Neuronal stem cell (in vitro differentiated cells): ENCODE measurements at regions not wholly inside any gene's neighbourhood (a gene's known extent, or its start where the extent isn't known, plus 50 kb on each side); places are given as distances from the start of the nearest gene placed in this dataset.

Experiments
- DNase-seq: peaks from one replicate; pipeline ENCODE4 v3.0.0-alpha.2; 2013; ENCODE audit warnings: low spot score
- H2AFZ ChIP-seq: one replicate; pipeline ENCODE4 v1.6.1; 2013; ENCODE audit warnings: mild to moderate bottlenecking, low read length, inconsistent platforms
- H2AK5ac ChIP-seq: 2 replicates; pipeline ENCODE4 v1.6.1; 2013; ENCODE audit warnings: low read depth, mild to moderate bottlenecking, inconsistent platforms, low read length, moderate library complexity, mixed read lengths
- H2BK120ac ChIP-seq: 2 replicates; pipeline ENCODE4 v1.6.1; 2013; ENCODE audit warnings: low read depth, mild to moderate bottlenecking, inconsistent platforms, low read length, moderate library complexity, mixed read lengths
- H2BK12ac ChIP-seq: one replicate; pipeline ENCODE4 v1.6.1; 2013; ENCODE audit warnings: low read length, inconsistent platforms
- H2BK15ac ChIP-seq: 2 replicates; pipeline ENCODE4 v1.6.1; 2013; ENCODE audit warnings: mild to moderate bottlenecking, low read length, inconsistent platforms, mixed read lengths
- H2BK5ac ChIP-seq: one replicate; pipeline ENCODE4 v1.6.1; 2013; ENCODE audit warnings: inconsistent platforms, mild to moderate bottlenecking, low read length, moderate library complexity
- H3K14ac ChIP-seq: one replicate; pipeline ENCODE4 v1.6.1; 2013; ENCODE audit warnings: low read length, inconsistent platforms
- H3K18ac ChIP-seq: 2 replicates; pipeline ENCODE4 v1.6.1; 2013; ENCODE audit warnings: low read length, inconsistent platforms
- H3K23ac ChIP-seq: 2 replicates; pipeline ENCODE4 v1.6.1; 2013; ENCODE audit warnings: low read depth, mild to moderate bottlenecking, mixed read lengths, low read length, inconsistent platforms; ENCODE audit not compliant: poor library complexity
- H3K27ac ChIP-seq: replicated peaks from 3 replicates; pipeline ENCODE4 v1.5.1; 2013; ENCODE audit warnings: low read length, inconsistent platforms
- H3K27me3 ChIP-seq, 3 experiments: 2 replicates each; pipeline ENCODE4 v1.6.1; 2013; ENCODE audit warnings: low read length in 3 of 3, mild to moderate bottlenecking in 2 of 3, inconsistent platforms in 1 of 3, low read depth in 1 of 3, mixed read lengths in 1 of 3, moderate library complexity in 1 of 3; ENCODE audit not compliant: control insufficient read depth in 3 of 3, insufficient read depth in 3 of 3
- H3K36me3 ChIP-seq, 2 donors: replicated peaks in 1 of 2; 2 replicates each; pipeline ENCODE4 v1.6.1; 2013; ENCODE audit warnings: low read length in 2 of 2; ENCODE audit not compliant: control insufficient read depth in 2 of 2, insufficient read depth in 2 of 2
- H3K4ac ChIP-seq: 2 replicates; pipeline ENCODE4 v1.6.1; 2013; ENCODE audit warnings: inconsistent platforms, mild to moderate bottlenecking, low read length, moderate library complexity
- H3K4me1 ChIP-seq, 2 donors: 1 replicate in 1 of 2; 2 replicates in 1 of 2; pipeline ENCODE4 v1.6.1; 2013; ENCODE audit warnings: low read length in 2 of 2, low read depth in 1 of 2; ENCODE audit not compliant: control insufficient read depth in 2 of 2, insufficient read depth in 1 of 2
- H3K4me2 ChIP-seq: one replicate; pipeline ENCODE4 v1.6.1; 2013; ENCODE audit warnings: mild to moderate bottlenecking, low read length, inconsistent platforms; ENCODE audit not compliant: insufficient read depth, poor library complexity, severe bottlenecking
- H3K4me3 ChIP-seq, 2 donors: 2 replicates each; pipeline ENCODE4 v1.5.1; 2013; ENCODE audit warnings: low read length in 2 of 2, mild to moderate bottlenecking in 2 of 2, inconsistent platforms in 1 of 2, moderate library complexity in 1 of 2
- H3K79me1 ChIP-seq: one replicate; pipeline ENCODE4 v1.6.1; 2013; ENCODE audit warnings: low read depth, mild to moderate bottlenecking, inconsistent platforms, low read length, moderate library complexity
- H3K9ac ChIP-seq: one replicate; pipeline ENCODE4 v1.6.1; 2013; ENCODE audit warnings: mild to moderate bottlenecking, low read depth, low read length, inconsistent platforms; ENCODE audit not compliant: poor library complexity
- H3K9me3 ChIP-seq, 2 donors: replicated peaks in 1 of 2; 2 replicates each; pipeline versions ENCODE3 to v1.6.1; 2013; ENCODE audit warnings: low read length in 2 of 2, mild to moderate bottlenecking in 2 of 2, inconsistent platforms in 1 of 2, low read depth in 1 of 2, mixed read lengths in 1 of 2, moderate library complexity in 1 of 2; ENCODE audit not compliant: control insufficient read depth in 2 of 2, insufficient read depth in 1 of 2
- H4K8ac ChIP-seq: one replicate; pipeline ENCODE4 v1.6.1; 2013; ENCODE audit warnings: low read depth, mild to moderate bottlenecking, inconsistent platforms, low read length, moderate library complexity
- H4K91ac ChIP-seq: one replicate; pipeline ENCODE4 v1.6.1; 2013; ENCODE audit warnings: low read length, low read depth, mild to moderate bottlenecking, inconsistent platforms; ENCODE audit not compliant: poor library complexity
- WGBS, 2 donors: extraction: QIAGEN DNeasy Blood & Tissue Kit; methylation state at CpG; one replicate each; pipeline ENCODE4 v1.1.7; 2013; ENCODE audit warnings: missing lambda C conversion rate in 2 of 2, mixed read lengths in 1 of 2; ENCODE audit not compliant: insufficient read length in 2 of 2, insufficient replicate concordance in 1 of 2; ENCODE audit errors: extremely low coverage in 2 of 2; 5-methylcytosine and 5-hydroxymethylcytosine counted together

DNA sequence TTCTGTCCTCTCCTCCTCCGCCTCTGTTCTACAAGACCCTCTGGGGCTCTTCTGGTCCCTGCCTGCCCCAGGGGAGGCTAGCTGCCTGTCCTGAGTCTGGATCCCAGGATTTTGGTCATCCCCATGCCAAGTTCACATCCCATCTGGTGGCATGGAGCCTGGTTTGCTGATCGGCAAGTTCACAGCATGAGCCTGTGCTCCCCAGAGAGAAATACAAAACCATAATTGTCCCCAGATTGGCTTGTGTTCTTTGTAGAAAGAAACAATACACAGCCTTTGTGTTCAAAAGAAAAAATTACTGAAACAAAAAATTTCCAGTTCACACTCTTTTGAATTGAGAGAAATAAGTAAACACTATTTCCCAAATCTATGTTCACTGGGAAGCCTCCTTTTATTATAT lies 149.4 kb upstream of the ZC3H12A start:
- Histone ChIP-seq H3K14ac (no peak overlapping the region), H2BK5ac (no peak overlapping the region), H2AFZ (no peak overlapping the region), H4K91ac (no peak overlapping the region), H2BK15ac (no peak overlapping the region), H3K79me1 (no peaks in the 10 kb centered on the region), H2AK5ac (peak overlapping the region; percentile 82), H3K4me1 (no peaks in the 10 kb centered on the region), H3K36me3 (no peaks in the 10 kb centered on the region), H3K4ac (no peak overlapping the region), H3K27me3 (peaks cover 0 to under 1% (median 0%) of the 10 kb centered on the region in 3 experiments), H3K4me3 (no peak overlapping the region), H3K9me3 (no peaks in the 10 kb centered on the region), H2BK12ac (no peak overlapping the region), H2BK120ac (no peak overlapping the region), H3K4me2 (no peak overlapping the region), H3K9ac (no peak overlapping the region), H3K18ac (peak overlapping the region; percentile 36), H3K23ac (peak overlapping the region; percentile 38), H4K8ac (no peak overlapping the region), H3K27ac (no peak overlapping the region)
- WGBS, 2 donors = no CpG with 5 or more reads among the region's 2 CpGs
- DNase-seq = no peak

GRCh38 chr1:37325509-37326437 lies 148.6 kb upstream of the ZC3H12A start:
- no peaks in the 10 kb centered on the region for H3K36me3 ChIP-seq
- no peaks in the 10 kb centered on the region for H3K9me3 ChIP-seq
- H3K27ac ChIP-seq = no peak overlapping the region
- H3K4me3 ChIP-seq = no peak overlapping the region
- no peak overlapping the region for H4K91ac ChIP-seq
- H3K4me2 ChIP-seq = no peak overlapping the region
- no peaks in the 10 kb centered on the region for H3K27me3 ChIP-seq
- H2BK120ac ChIP-seq = no peak overlapping the region
- H3K14ac ChIP-seq = no peak overlapping the region
- no peak overlapping the region for H3K4ac ChIP-seq
- H2AK5ac ChIP-seq = no peak overlapping the region
- H3K79me1 ChIP-seq = no peaks in the 10 kb centered on the region
- H3K23ac ChIP-seq = no peak overlapping the region
- no CpG with 5 or more reads among the region's 11 CpGs for WGBS, 2 donors
- no peak overlapping the region for H2AFZ ChIP-seq
- no peak overlapping the region for H3K9ac ChIP-seq
- H4K8ac ChIP-seq = no peak overlapping the region
- H2BK5ac ChIP-seq = no peak overlapping the region
- no peak overlapping the region for H2BK12ac ChIP-seq
- no peak overlapping the region for H2BK15ac ChIP-seq
- no peaks in the 10 kb centered on the region for H3K4me1 ChIP-seq
- no peak for DNase-seq
- no peak overlapping the region for H3K18ac ChIP-seq

DNA sequence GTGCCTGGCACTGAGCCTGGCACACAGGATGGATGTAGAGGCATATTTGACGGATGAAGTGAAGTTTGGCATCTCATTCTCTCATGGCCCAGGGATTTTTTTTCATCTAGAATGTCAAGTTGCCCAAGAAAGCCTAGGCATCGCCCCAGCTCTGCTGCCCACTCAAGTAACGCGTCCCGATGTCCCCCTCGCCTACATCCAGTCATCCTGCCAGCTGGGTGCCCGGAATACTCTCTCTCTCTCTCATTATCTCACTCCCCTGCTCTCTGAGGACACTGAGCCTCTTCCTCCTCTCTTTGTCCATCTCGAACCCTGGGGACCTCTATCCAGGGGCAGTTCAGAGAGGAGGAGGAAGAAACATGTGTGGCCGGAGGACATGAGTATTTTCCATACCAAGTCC lies 142.3 kb upstream of the ZC3H12A start:
- Histone ChIP-seq H2BK5ac (no peak overlapping the region), H3K14ac (no peak overlapping the region), H2BK15ac (no peak overlapping the region), H2AK5ac (no peak overlapping the region), H3K27me3 (no peaks in the 10 kb centered on the region), H3K4me3 (no peak overlapping the region), H3K23ac (no peak overlapping the region), H3K9ac (no peak overlapping the region), H3K79me1 (no peaks in the 10 kb centered on the region), H3K36me3 (no peaks in the 10 kb centered on the region), H4K8ac (no peak overlapping the region), H2BK12ac (no peak overlapping the region), H2AFZ (no peak overlapping the region), H3K9me3 (peaks cover 0 to 2% of the 10 kb centered on the region in 2 donors), H3K4me1 (no peaks in the 10 kb centered on the region), H3K4ac (no peak overlapping the region), H4K91ac (no peak overlapping the region), H2BK120ac (no peak overlapping the region), H3K18ac (no peak overlapping the region), H3K27ac (no peak overlapping the region), H3K4me2 (no peak overlapping the region)
- WGBS, 2 donors = no CpG with 5 or more reads among the region's 9 CpGs
- no peak for DNase-seq

GRCh38 chr1:37338658-37339057 lies 135.7 kb upstream of the ZC3H12A start:
- DNase-seq = no peak
- Histone ChIP-seq H3K9me3 (no peaks in the 10 kb centered on the region), H2AK5ac (peak overlapping the region; percentile 47), H4K8ac (no peak overlapping the region), H3K4me3 (no peak overlapping the region), H3K4ac (no peak overlapping the region), H2BK120ac (no peak overlapping the region), H3K9ac (no peak overlapping the region), H2BK12ac (no peak overlapping the region), H4K91ac (no peak overlapping the region), H2BK5ac (no peak overlapping the region), H3K36me3 (no peaks in the 10 kb centered on the region), H3K79me1 (no peaks in the 10 kb centered on the region), H3K27ac (no peak overlapping the region), H3K18ac (no peak overlapping the region), H3K27me3 (no peaks in the 10 kb centered on the region), H2AFZ (no peak overlapping the region), H3K4me2 (no peak overlapping the region), H3K23ac (peak overlapping the region; percentile 26), H3K14ac (no peak overlapping the region), H2BK15ac (no peak overlapping the region), H3K4me1 (no peaks in the 10 kb centered on the region)
- no CpG with 5 or more reads among the region's 2 CpGs for WGBS, 2 donors
